Keratinocyte (primary cell): ENCODE measurements at regions not wholly inside any gene's neighbourhood (a gene's known extent, or its start where the extent isn't known, plus 50 kb on each side); places are given as distances from the start of the nearest gene placed in this dataset.

Experiments used
- DNase-seq: peaks from one replicate; pipeline ENCODE4 v3.0.0-alpha.2; 2011; ENCODE audit warnings: low read depth, missing footprints, low spot score
- FAIRE-seq: peaks from 2 replicates; lab custom pipeline; 2011; peaks lifted over from hg19 to GRCh38; lab: Jason Lieb, UNC
- H2AFZ ChIP-seq: 2 replicates; pipeline ENCODE4 v1.6.0; 2012; ENCODE audit warnings: low read length, control low read depth, inconsistent platforms; ENCODE audit not compliant: control insufficient read depth
- H3K27ac ChIP-seq: 2 replicates; pipeline ENCODE4 v1.5.1; 2011; ENCODE audit warnings: low read length; ENCODE audit not compliant: control insufficient read depth, insufficient read depth
- H3K27me3 ChIP-seq: 3 replicates; pipeline ENCODE4 v1.6.0; 2011; ENCODE audit warnings: low read length; ENCODE audit not compliant: control insufficient read depth, insufficient read depth; ENCODE audit errors: extremely low read depth
- H3K36me3 ChIP-seq, 2 experiments: 2 replicates in 1 of 2; 3 replicates in 1 of 2; pipeline ENCODE4 v1.5.1; 2011; ENCODE audit warnings: low read length in 2 of 2, mild to moderate bottlenecking in 1 of 2; ENCODE audit not compliant: control insufficient read depth in 2 of 2, insufficient read depth in 2 of 2; ENCODE audit errors: extremely low read depth in 1 of 2
- H3K4me1 ChIP-seq: 3 replicates; pipeline ENCODE4 v1.5.1; 2011; ENCODE audit warnings: low read length; ENCODE audit not compliant: control insufficient read depth, insufficient read depth; ENCODE audit errors: extremely low read depth
- H3K4me2 ChIP-seq: 3 replicates; pipeline ENCODE4 v1.6.0; 2011; ENCODE audit warnings: low read depth, low read length; ENCODE audit not compliant: control insufficient read depth, insufficient read depth; ENCODE audit errors: extremely low read depth
- H3K4me3 ChIP-seq, 3 experiments: fragments of 200-600 bp in 1 of 3; sonication (generic) in 1 of 3; 2 replicates in 2 of 3; 3 replicates in 1 of 3; pipeline ENCODE4 v1.5.1; 2011 to 2016; ENCODE audit warnings: low read length in 3 of 3, mild to moderate bottlenecking in 3 of 3, control low read depth in 2 of 3, inconsistent platforms in 1 of 3, low read depth in 1 of 3, mixed read lengths in 1 of 3, mixed run types in 1 of 3, moderate library complexity in 1 of 3; ENCODE audit not compliant: control insufficient read depth in 2 of 3, insufficient read depth in 2 of 3; ENCODE audit errors: extremely low read depth in 1 of 3
- H3K79me2 ChIP-seq: 2 replicates; pipeline ENCODE4 v1.6.0; 2012; ENCODE audit warnings: low read length; ENCODE audit not compliant: control insufficient read depth, insufficient read depth
- H3K9ac ChIP-seq: 3 replicates; pipeline ENCODE4 v1.6.0; 2011; ENCODE audit warnings: low read length; ENCODE audit not compliant: control insufficient read depth, insufficient read depth; ENCODE audit errors: extremely low read depth
- H3K9me1 ChIP-seq: 3 replicates; pipeline ENCODE4 v1.6.0; 2011; ENCODE audit warnings: low read length; ENCODE audit not compliant: control insufficient read depth, insufficient read depth; ENCODE audit errors: extremely low read depth
- H3K9me3 ChIP-seq: 2 replicates; pipeline ENCODE4 v1.5.1; 2012; ENCODE audit warnings: low read depth, low read length; ENCODE audit not compliant: control insufficient read depth
- H4K20me1 ChIP-seq: 3 replicates; pipeline ENCODE4 v1.6.0; 2011; ENCODE audit warnings: low read length; ENCODE audit not compliant: control insufficient read depth, insufficient read depth; ENCODE audit errors: extremely low read depth
- CTCF ChIP-seq, 3 experiments: IDR thresholded peaks in 1 of 3; conservative IDR thresholded peaks in 1 of 3; optimal IDR thresholded peaks in 1 of 3; 2 replicates in 2 of 3; 3 replicates in 1 of 3; pipeline versions ENCODE3 to v1.5.1; 2011; ENCODE audit warnings: low read length in 3 of 3, mild to moderate bottlenecking in 3 of 3, moderate library complexity in 2 of 3, control low read depth in 1 of 3, inconsistent platforms in 1 of 3; ENCODE audit not compliant: insufficient read depth in 2 of 3; ENCODE audit errors: extremely low read depth in 1 of 3
- EZH2 ChIP-seq: IDR thresholded peaks from one replicate; pipeline ENCODE4 v1.6.1; 2012; ENCODE audit warnings: inconsistent platforms, mild to moderate bottlenecking, low read length, moderate library complexity
- dilution Hi-C: fragments of 300-500 bp; cut with MboI; formaldehyde crosslinking; loops from one replicate; pipeline ENCODE4 v1.7.0; 2020; ENCODE audit warnings: low sequenced_read_pairs; ENCODE audit not compliant: extremely low pct_ligation_motif_present

GRCh38 chr2:16331772-16332171 lies 333.9 kb downstream of the CYRIA start:
- Histone ChIP-seq H3K9me3 (no peaks in the 10 kb centered on the region), H3K36me3 (no peaks in the 10 kb centered on the region), H3K27ac (no peak overlapping the region), H3K4me2 (no peak overlapping the region), H3K27me3 (no peaks in the 10 kb centered on the region), H3K9ac (no peak overlapping the region), H3K9me1 (no peaks in the 10 kb centered on the region), H3K4me3 (no peak overlapping the region), H3K79me2 (no peaks in the 10 kb centered on the region), H3K4me1 (no peaks in the 10 kb centered on the region), H2AFZ (no peak overlapping the region), H4K20me1 (no peaks in the 10 kb centered on the region)
- FAIRE-seq (no peak), DNase-seq (no peak)
- dilution Hi-C loops = no loop called here
- TF ChIP-seq CTCF (optimal IDR thresholded peaks at IDR 0.05 in 1 of 3, IDR thresholded peaks at IDR 0.05 in 1 of 3, conservative IDR thresholded peaks at IDR 0.05 in 1 of 3; ENCODE audit: extremely low read depth in 1 of 3, insufficient read depth in 2 of 3, low read length in 3 of 3) = no peak
- no peak for TF ChIP-seq EZH2

GRCh38 chr2:16330982-16331381 lies 334.7 kb downstream of the CYRIA start:
- dilution Hi-C loops = no loop called here
- H3K27ac ChIP-seq = no peak overlapping the region
- H3K9me3 ChIP-seq = no peaks in the 10 kb centered on the region
- H3K79me2 ChIP-seq = no peaks in the 10 kb centered on the region
- H3K4me3 ChIP-seq = no peak overlapping the region
- no peak overlapping the region for H2AFZ ChIP-seq
- H3K4me2 ChIP-seq = no peak overlapping the region
- DNase-seq (no peak), FAIRE-seq (no peak)
- no peaks in the 10 kb centered on the region for H3K27me3 ChIP-seq
- H4K20me1 ChIP-seq = no peaks in the 10 kb centered on the region
- H3K9me1 ChIP-seq = no peaks in the 10 kb centered on the region
- no peak overlapping the region for H3K9ac ChIP-seq
- H3K4me1 ChIP-seq = no peaks in the 10 kb centered on the region
- TF ChIP-seq CTCF (optimal IDR thresholded peaks at IDR 0.05 in 1 of 3, IDR thresholded peaks at IDR 0.05 in 1 of 3, conservative IDR thresholded peaks at IDR 0.05 in 1 of 3; ENCODE audit: extremely low read depth in 1 of 3, insufficient read depth in 2 of 3, low read length in 3 of 3) = no peak
- no peak for TF ChIP-seq EZH2
- no peaks in the 10 kb centered on the region for H3K36me3 ChIP-seq
